Activated naive CD4-positive, alpha-beta T cell treated with anti-CD3 and anti-CD28 coated beads, Interleukin-2, amount 50 U/mL, for 24 hours (primary cell): ENCODE measurements at regions not wholly inside any gene's neighbourhood (a gene's known extent, or its start where the extent isn't known, plus 50 kb on each side); places are given as distances from the start of the nearest gene placed in this dataset.

Experiments used
- H3K27ac Mint-ChIP-seq: one replicate; pipeline ENCODE4 v1.8.0; 2021; ENCODE audit warnings: mild to moderate bottlenecking, mixed read lengths
- H3K27me3 Mint-ChIP-seq: one replicate; pipeline ENCODE4 v1.8.0; 2021; ENCODE audit warnings: mixed read lengths
- H3K36me3 Mint-ChIP-seq: one replicate; pipeline ENCODE4 v1.8.0; 2021; ENCODE audit warnings: mixed read lengths
- H3K4me1 Mint-ChIP-seq: one replicate; pipeline ENCODE4 v1.8.0; 2021; ENCODE audit warnings: mixed read lengths
- H3K4me3 Mint-ChIP-seq: one replicate; pipeline ENCODE4 v1.8.0; 2021; ENCODE audit warnings: mild to moderate bottlenecking, mixed read lengths
- H3K9me3 Mint-ChIP-seq: one replicate; pipeline ENCODE4 v1.8.0; 2021; ENCODE audit warnings: mixed read lengths

DNA sequence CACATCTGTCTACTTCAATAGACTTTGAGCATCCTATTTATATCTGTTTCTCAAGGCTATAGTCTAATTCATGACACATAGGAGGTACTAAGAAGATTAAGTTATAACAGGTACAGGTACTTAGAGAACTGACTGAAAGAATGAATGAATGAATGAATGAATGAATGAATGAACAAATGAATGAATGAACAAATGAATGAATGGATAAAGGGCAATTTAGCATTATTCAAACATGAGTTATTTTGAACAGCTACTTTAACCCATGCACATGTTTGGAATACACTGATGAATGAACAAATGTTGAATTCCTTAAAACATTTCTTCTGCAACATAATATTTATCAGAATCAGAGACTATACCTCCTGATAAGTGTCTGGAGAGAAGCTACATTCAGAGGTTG lies 1165.6 kb upstream of the CDH8 start:
- H3K27me3 Mint-ChIP-seq: no peaks in the 10 kb centered on the region
- no peaks in the 10 kb centered on the region for H3K4me1 Mint-ChIP-seq
- no peak overlapping the region for H3K27ac Mint-ChIP-seq

DNA sequence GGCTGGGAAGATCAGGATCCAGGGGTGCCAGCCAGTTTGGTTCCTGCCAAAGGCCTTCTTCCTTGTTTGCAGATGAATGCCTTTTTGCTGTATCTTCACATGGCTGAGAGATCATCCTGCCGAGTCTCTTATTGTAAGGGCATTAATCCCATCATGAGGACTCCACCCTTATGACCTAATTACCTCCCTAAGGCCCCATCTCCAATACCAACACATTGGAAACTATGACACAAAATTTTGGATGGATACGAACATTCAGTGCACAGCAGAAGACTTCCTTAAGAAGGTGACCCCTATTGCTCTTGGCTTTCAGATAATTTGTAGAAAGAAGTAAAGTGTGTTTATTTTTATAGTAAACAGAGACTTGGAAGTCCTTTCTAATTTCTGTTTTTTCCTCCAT lies 1164.7 kb upstream of the CDH8 start:
- H3K36me3 Mint-ChIP-seq: no peaks in the 10 kb centered on the region
- H3K27me3 Mint-ChIP-seq: no peaks in the 10 kb centered on the region
- no peak overlapping the region for H3K27ac Mint-ChIP-seq
- no peaks in the 10 kb centered on the region for H3K4me1 Mint-ChIP-seq
- peaks cover 17% of the 10 kb centered on the region for H3K9me3 Mint-ChIP-seq
- no peak overlapping the region for H3K4me3 Mint-ChIP-seq

More for the DNA sequence above, 1165.6 kb upstream of the CDH8 start:
- Mint-ChIP-seq H3K9me3 (peaks cover 22% of the 10 kb centered on the region), H3K4me3 (no peak overlapping the region), H3K36me3 (no peaks in the 10 kb centered on the region)

DNA sequence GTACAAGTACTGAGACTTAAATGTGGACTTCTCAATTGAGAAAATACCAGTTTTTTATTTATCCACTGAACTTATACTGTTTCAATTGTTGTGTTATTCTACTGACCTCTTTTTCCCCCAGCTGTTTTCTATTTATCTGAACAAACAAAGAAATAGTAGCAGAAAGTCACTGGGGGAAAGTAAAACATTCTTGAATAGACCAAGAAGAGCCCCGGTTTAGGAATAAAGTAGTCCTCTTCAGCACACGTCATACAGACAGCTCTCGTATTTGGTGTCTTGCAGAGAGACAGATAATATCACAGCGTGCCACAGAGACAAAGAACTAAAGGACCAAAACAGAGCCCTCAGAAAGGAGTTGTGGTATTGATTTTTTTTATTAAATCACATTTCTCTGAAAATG lies 1159.1 kb upstream of the CDH8 start:
- H3K36me3 Mint-ChIP-seq: no peaks in the 10 kb centered on the region
- no peak overlapping the region for H3K4me3 Mint-ChIP-seq
- no peak overlapping the region for H3K27ac Mint-ChIP-seq
- H3K27me3 Mint-ChIP-seq: no peaks in the 10 kb centered on the region
- H3K4me1 Mint-ChIP-seq: no peaks in the 10 kb centered on the region
- peaks cover 26% of the 10 kb centered on the region for H3K9me3 Mint-ChIP-seq

DNA sequence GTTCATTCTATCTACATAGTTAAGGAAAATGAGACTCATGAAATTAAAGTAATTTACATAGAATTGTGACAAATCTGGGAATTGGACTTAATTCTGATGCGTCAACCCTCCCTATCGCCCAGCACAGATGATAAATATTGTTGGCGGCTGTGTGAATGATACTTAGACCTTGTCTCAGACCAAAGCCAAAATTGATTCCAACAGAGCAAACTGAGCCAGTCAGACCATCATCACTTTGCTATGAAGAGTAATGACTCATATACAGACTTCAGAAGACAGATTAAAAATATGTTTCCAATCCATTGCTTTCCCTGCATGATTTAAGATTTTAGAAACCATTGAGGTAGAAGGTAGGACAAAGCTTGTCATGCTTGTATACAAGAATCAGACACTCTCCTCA lies 1156.7 kb upstream of the CDH8 start:
- no peak overlapping the region for H3K4me3 Mint-ChIP-seq
- no peaks in the 10 kb centered on the region for H3K27me3 Mint-ChIP-seq
- H3K27ac Mint-ChIP-seq: no peak overlapping the region
- H3K4me1 Mint-ChIP-seq: no peaks in the 10 kb centered on the region
- H3K36me3 Mint-ChIP-seq: no peaks in the 10 kb centered on the region
- H3K9me3 Mint-ChIP-seq: peaks cover 30% of the 10 kb centered on the region

DNA sequence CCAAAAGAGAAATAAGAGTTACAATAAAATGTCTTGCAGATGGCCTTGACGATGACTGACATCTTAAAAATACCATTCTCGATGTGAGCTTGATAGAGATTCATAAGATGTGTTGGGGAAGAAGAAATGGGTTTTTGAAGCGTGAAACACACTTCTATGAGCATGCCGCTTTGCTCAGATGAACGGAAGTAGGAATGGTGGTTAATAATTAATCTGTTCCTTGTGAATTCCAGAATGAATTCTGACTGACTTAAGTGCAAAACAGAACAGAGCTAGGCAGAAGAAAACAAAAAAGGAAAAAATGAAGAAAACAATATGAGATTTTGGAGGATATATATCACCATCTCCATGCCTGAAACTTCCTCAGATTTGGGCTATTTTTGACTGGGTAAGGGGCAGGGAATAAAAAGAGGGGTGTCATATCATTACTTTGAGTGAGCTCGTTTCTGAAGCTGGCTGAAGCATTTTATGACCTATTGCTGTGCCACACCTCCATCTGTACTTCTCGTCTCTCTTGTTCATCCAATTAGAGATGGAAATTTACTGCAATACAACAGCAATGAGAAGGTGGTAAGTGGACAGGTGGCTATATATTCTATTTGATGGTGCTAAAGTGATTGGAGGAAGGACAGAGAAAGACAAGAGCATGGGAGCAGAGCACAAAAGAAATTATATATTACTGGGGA lies 1152.0 kb upstream of the CDH8 start:
- H3K36me3 Mint-ChIP-seq: no peaks in the 10 kb centered on the region
- no peak overlapping the region for H3K4me3 Mint-ChIP-seq
- H3K27me3 Mint-ChIP-seq: no peaks in the 10 kb centered on the region
- peaks cover 29% of the 10 kb centered on the region for H3K9me3 Mint-ChIP-seq
- no peak overlapping the region for H3K27ac Mint-ChIP-seq
- no peaks in the 10 kb centered on the region for H3K4me1 Mint-ChIP-seq

DNA sequence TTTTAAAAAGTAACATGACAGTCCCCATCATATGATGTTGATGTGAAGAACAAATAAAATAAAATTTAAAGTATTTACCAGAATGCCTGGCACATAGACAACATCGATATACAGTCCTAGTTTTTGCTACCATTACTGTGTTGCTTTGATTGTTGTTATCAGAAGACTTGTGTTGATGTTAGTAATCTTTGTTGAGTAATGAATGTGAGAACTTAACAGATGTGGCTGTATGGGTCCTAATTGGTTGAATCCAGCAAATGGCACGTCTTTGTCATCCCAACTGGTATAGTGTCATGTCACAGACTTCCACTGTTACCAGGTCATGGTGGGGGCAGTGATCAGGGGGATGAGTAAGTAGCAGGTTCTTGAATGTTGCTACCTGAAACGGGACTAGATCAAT lies 1151.4 kb upstream of the CDH8 start:
- Mint-ChIP-seq H3K4me1 (no peaks in the 10 kb centered on the region), H3K9me3 (peaks cover 32% of the 10 kb centered on the region), H3K27ac (no peak overlapping the region), H3K36me3 (no peaks in the 10 kb centered on the region), H3K27me3 (no peaks in the 10 kb centered on the region), H3K4me3 (no peak overlapping the region)

DNA sequence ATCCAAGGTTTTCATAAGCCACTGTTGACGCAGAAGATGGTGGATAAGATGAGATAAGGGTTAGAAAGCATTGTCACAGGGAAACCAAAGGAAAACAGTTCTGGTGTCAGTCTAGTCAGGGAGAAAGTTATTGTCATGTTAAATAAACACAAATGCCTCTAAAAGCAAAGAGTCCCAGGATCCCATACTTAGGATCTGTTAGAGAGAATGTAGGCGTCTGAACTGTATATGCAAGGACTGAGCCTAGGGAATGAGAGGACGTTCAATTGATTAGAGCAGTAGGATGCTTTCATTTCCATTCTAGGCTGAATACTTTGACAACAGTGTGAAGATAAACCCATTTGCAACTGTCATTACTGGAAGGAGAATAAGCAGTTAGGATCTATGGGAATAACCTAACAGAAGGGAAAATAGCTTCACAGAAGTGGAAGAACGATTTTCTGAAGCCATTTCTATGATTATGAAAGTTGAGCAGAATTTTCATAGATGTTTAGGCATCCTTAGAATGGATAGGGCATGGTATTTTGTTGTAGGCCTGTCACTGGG lies 1149.1 kb upstream of the CDH8 start:
- no peaks in the 10 kb centered on the region for H3K27me3 Mint-ChIP-seq
- H3K4me3 Mint-ChIP-seq: no peak overlapping the region
- peaks cover 24% of the 10 kb centered on the region for H3K9me3 Mint-ChIP-seq
- H3K36me3 Mint-ChIP-seq: no peaks in the 10 kb centered on the region
- no peaks in the 10 kb centered on the region for H3K4me1 Mint-ChIP-seq
- no peak overlapping the region for H3K27ac Mint-ChIP-seq

DNA sequence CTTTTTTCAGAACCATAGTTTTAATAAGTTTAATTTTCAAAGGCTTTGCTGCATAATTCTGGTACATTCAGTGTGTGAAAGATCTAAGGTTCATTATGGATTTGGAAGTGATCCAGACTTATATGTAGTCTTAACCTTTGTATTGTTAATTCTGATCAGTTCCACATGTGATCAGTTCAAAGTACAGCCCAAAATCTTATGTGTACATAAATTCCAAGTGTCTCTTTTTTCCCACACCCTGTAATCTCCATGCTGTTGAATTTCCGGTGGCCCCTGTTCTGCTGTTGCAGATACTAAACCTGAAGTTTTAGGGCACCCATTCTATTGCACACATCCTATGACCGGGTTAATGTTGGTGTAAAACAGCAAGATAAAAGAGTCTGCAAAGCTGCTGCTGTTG lies 1147.5 kb upstream of the CDH8 start:
- no peaks in the 10 kb centered on the region for H3K36me3 Mint-ChIP-seq
- H3K27me3 Mint-ChIP-seq: no peaks in the 10 kb centered on the region
- no peak overlapping the region for H3K4me3 Mint-ChIP-seq
- no peaks in the 10 kb centered on the region for H3K4me1 Mint-ChIP-seq
- no peak overlapping the region for H3K27ac Mint-ChIP-seq
- H3K9me3 Mint-ChIP-seq: peaks cover 22% of the 10 kb centered on the region

DNA sequence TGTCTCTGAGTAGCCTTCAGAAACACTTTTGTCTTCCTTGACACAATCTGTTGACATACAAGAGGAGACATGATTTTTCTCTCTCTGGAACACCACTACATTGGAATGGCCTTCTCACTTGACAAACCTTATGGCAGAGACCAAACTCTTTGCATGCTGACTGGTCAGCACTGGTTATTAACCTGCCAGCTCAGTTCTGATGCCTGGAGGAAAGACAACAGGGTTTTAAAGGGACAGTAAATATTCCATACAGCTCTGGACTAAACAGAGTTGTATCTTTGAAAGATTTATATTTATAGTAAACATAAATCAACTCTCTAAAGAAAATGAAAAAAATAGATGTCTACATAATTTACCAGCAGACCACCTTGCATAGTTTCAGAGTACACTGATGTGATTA lies 1139.1 kb upstream of the CDH8 start:
- Mint-ChIP-seq H3K36me3 (no peaks in the 10 kb centered on the region), H3K4me3 (no peak overlapping the region), H3K27me3 (no peaks in the 10 kb centered on the region), H3K27ac (no peak overlapping the region), H3K4me1 (no peaks in the 10 kb centered on the region), H3K9me3 (peaks cover 28% of the 10 kb centered on the region)

DNA sequence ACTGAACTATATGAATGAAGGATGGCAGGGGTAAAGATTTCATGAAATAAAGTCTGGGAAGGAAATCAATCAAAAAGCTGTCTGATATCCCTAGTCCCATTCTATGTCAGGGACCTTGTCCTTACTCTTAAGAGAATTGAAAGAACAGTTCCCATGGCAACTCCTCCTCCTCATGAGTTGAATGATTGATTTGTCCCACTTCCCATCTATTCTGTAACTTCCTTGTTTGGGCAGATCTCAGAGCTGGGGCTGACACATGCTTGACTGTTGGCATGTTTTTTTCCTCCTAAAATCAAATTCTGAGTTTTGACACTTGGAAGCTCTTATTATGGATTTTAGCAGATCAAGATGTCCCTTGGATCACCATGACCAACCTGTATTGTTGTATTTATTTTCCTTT lies 1138.6 kb upstream of the CDH8 start:
- Mint-ChIP-seq H3K27ac (no peak overlapping the region), H3K4me1 (no peaks in the 10 kb centered on the region), H3K27me3 (no peaks in the 10 kb centered on the region), H3K4me3 (no peak overlapping the region), H3K36me3 (no peaks in the 10 kb centered on the region), H3K9me3 (peaks cover 28% of the 10 kb centered on the region)

DNA sequence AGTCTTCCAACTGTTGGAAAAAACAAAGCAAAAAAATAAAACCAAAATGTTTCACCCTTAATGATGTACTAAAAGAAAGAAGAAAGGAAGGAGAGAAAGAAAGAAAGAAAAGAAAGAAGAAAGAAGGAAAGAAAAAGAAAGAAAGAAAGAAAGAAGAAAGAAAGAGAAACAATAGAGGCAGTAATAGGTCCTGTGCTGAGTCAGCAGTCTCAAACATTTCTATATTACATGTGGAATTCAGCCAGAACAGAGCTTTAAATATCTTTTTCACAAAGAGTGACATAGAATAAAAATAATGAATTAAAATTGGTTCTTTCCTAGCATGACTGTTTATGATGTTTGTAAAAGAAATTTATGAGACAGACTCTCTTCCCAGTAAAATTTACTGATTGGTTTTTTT lies 1135.3 kb upstream of the CDH8 start:
- Mint-ChIP-seq H3K27me3 (no peaks in the 10 kb centered on the region), H3K4me1 (no peaks in the 10 kb centered on the region), H3K4me3 (no peak overlapping the region), H3K36me3 (no peaks in the 10 kb centered on the region), H3K9me3 (peaks cover 22% of the 10 kb centered on the region), H3K27ac (no peak overlapping the region)

DNA sequence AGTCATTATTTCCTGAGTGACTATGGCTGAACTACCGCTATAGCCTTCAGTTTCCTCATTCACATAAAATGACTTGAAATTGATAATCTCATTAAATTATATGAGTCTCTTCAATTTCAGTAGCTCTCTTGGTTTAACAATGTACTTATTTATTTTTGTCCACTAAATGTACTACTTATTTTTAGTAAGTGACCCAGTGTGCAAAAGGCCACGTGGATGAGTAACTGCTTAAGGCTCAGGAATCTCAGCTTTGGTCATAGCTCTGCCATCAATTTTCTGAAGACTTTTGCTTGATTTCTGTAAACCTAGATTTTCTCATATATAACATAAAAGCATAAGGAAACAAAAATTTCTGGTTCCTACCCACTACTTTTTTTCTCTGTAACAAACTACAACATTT lies 1132.9 kb upstream of the CDH8 start:
- Mint-ChIP-seq H3K27ac (no peak overlapping the region), H3K4me3 (no peak overlapping the region), H3K9me3 (peaks cover 18% of the 10 kb centered on the region), H3K4me1 (no peaks in the 10 kb centered on the region), H3K27me3 (no peaks in the 10 kb centered on the region), H3K36me3 (no peaks in the 10 kb centered on the region)

DNA sequence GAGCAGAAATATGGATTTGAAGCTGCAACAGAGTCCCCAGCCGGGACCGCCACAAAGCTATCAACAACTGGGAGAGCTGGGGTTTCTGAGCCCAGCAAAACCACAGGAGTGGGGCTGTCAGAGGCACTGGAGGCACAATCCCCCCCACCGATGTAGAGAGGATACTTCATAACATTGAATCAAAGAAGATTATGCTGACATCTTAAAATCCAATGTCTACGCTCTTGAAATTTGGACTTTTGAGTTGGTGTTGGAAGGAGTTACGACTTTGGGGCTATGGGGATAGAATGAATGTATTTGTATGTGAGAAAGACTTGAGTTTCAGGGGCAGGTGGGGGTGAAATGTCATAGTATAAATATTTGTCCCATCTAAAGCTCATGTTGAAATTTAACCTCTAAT lies 1121.6 kb upstream of the CDH8 start:
- Mint-ChIP-seq H3K4me1 (no peaks in the 10 kb centered on the region), H3K27me3 (no peaks in the 10 kb centered on the region), H3K36me3 (no peaks in the 10 kb centered on the region), H3K27ac (no peak overlapping the region), H3K4me3 (no peak overlapping the region), H3K9me3 (peaks cover 21% of the 10 kb centered on the region)

DNA sequence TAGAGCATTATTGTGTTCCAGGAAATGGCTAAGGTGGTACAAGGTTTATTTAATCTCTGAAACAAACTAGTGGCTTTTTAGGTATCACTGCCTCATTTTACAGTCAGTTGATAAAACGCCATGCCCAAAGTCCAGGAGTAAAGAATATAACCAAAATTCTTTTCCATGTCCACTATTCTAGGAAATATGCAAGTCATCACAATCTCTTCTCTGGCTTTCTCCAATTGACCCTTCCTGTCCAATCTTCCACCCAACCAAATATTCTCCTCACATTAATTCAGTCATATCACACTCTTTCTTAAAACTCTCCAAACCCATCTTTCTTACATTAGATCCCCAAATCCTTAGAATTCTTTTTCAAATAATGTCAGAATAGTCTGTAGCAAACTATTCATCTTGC lies 1110.0 kb upstream of the CDH8 start:
- H3K4me1 Mint-ChIP-seq: no peaks in the 10 kb centered on the region
- H3K36me3 Mint-ChIP-seq: no peaks in the 10 kb centered on the region
- H3K27me3 Mint-ChIP-seq: no peaks in the 10 kb centered on the region
- H3K27ac Mint-ChIP-seq: no peak overlapping the region
- H3K4me3 Mint-ChIP-seq: no peak overlapping the region
- no peaks in the 10 kb centered on the region for H3K9me3 Mint-ChIP-seq

DNA sequence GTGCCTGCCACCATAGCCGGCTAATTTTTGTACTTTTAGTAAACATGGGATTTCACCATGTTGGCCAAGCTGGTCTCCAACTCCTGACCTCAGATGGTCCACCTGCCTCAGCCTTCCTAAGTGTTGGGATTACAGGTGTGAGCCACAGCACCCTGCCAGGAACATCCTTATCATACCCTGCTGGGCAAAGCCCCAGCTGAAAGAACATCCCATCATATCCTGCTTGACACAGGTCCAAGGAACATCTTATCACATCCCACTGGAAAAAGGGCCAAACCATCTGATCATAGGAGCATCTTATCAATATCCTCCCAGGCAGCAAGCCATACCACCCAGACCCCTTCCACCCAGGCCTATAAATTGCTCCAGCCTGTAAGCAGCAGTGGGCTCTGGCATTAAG lies 1109.2 kb upstream of the CDH8 start:
- Mint-ChIP-seq H3K27me3 (no peaks in the 10 kb centered on the region), H3K9me3 (no peaks in the 10 kb centered on the region), H3K4me3 (no peak overlapping the region), H3K27ac (no peak overlapping the region), H3K4me1 (no peaks in the 10 kb centered on the region), H3K36me3 (no peaks in the 10 kb centered on the region)

DNA sequence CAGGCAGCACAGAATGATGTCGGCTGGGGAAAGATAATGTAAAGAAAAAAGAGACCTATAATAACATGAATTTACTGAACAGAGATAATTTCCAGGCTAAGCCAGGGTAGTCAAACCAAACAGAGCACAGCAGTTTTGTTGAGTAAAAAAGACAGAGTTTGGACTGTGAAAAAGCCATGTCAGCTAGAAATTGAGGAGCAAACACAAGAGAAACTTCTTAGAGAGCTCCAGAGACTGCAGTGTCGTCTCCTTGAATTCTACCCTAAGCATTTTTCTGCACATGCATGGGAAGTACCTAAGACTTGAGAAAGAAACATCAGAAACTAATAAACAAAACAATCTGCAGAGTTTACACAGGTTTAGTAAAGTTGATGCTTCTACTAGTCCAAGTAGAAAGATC lies 1098.8 kb upstream of the CDH8 start:
- Mint-ChIP-seq H3K4me1 (no peaks in the 10 kb centered on the region), H3K27ac (no peak overlapping the region), H3K36me3 (no peaks in the 10 kb centered on the region), H3K27me3 (no peaks in the 10 kb centered on the region), H3K9me3 (peaks cover 5% of the 10 kb centered on the region), H3K4me3 (no peak overlapping the region)

DNA sequence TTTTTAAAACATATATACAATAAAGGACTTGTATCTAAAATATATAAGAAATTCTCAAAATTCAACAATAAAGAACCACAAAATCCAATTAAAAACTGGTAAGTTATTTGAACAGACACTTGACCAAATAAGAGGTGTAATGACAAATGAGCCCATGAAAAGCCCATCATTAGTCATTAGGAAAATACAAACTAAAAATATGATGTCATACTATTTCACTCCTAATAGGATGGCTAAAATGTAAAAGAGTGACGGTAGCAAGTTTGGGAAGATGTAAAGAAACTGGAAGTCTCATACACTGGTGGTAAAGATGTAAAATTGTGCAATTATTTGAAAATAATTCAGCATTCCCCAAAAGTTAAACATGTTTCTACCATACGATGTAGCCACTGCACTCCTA lies 1095.3 kb upstream of the CDH8 start:
- Mint-ChIP-seq H3K4me3 (no peak overlapping the region), H3K4me1 (no peaks in the 10 kb centered on the region), H3K9me3 (peaks cover 16% of the 10 kb centered on the region), H3K27ac (no peak overlapping the region), H3K27me3 (no peaks in the 10 kb centered on the region), H3K36me3 (no peaks in the 10 kb centered on the region)
